K562 (cell line): ENCODE measurements at regions not wholly inside any gene's neighbourhood (a gene's known extent, or its start where the extent isn't known, plus 50 kb on each side); places are given as distances from the start of the nearest gene placed in this dataset.

ENCODE experiments used
- ATAC-seq: fragments of 200-7000 bp; cut with Tn5 transposase; 3 replicates; pipeline ENCODE4 v1.9.1; 2020; ENCODE audit warnings: moderate library complexity
- BruUV-seq: library from RNA; stranded (reverse); fragments of 400-500 nt; replicated peaks from 2 replicates; lab custom pipeline; 2021; lab: Mats Ljungman, UMichigan
- CTCF ChIA-PET: fragments of 300-600 bp; formaldehyde crosslinking; extraction: SDS; loops from one replicate; lab custom pipeline; 2021; ENCODE audit warnings: low intra/inter-chr PET ratio; lab: Yijun Ruan, JAX
- POLR2A ChIA-PET: fragments of 300-600, 350-650 bp; sonication (Branson Sonifier 250); formaldehyde crosslinking; extraction: SDS; loops from one replicate; lab custom pipeline; 2021; ENCODE audit warnings: antibody characterized with exemption, inconsistent platforms; lab: Yijun Ruan, JAX
- DNase-seq, 4 experiments: peaks; one replicate each; pipeline versions ENCODE4 v3.0.0 to v3.0.0-alpha.2; 2011 to 2018; ENCODE audit warnings: low spot score in 3 of 4, mixed read lengths in 3 of 4; ENCODE audit errors: extremely low read depth in 1 of 4
- FAIRE-seq: peaks from 2 replicates; lab custom pipeline; 2011; peaks lifted over from hg19 to GRCh38; lab: Jason Lieb, UNC
- H2AFZ ChIP-seq: 2 replicates; pipeline ENCODE4 v1.6.0; 2011; ENCODE audit warnings: low read depth, low read length, control low read depth, inconsistent platforms
- H3K27ac ChIP-seq: fragments of 200-600 bp; 3 replicates; pipeline ENCODE4 v1.8.0; 2011; ENCODE audit warnings: low read depth, mild to moderate bottlenecking, control low read depth, inconsistent platforms, low read length, moderate library complexity, mixed read lengths; ENCODE audit errors: extremely low read depth
- H3K27me3 ChIP-seq, 2 experiments: fragments of 300-600 bp in 1 of 2; 2 replicates in 1 of 2; 3 replicates in 1 of 2; pipeline versions ENCODE4 v1.6.0 to v1.8.0; 2011; ENCODE audit warnings: inconsistent platforms in 2 of 2, low read length in 2 of 2, mild to moderate bottlenecking in 1 of 2, mixed read lengths in 1 of 2, moderate library complexity in 1 of 2; ENCODE audit not compliant: control insufficient read depth in 2 of 2, insufficient read depth in 2 of 2
- H3K36me3 ChIP-seq: fragments of 300-600 bp; 3 replicates; pipeline ENCODE4 v1.8.0; 2011; ENCODE audit warnings: mild to moderate bottlenecking, low read length, inconsistent platforms; ENCODE audit not compliant: control insufficient read depth, insufficient read depth
- H3K4me1 ChIP-seq, 2 experiments: fragments of 200-600 bp in 1 of 2; replicated peaks in 1 of 2; 2 replicates in 1 of 2; 3 replicates in 1 of 2; pipeline versions ENCODE4 v1.5.1 to v1.8.0; 2011; ENCODE audit warnings: inconsistent platforms in 2 of 2, low read length in 2 of 2, mild to moderate bottlenecking in 1 of 2, mixed read lengths in 1 of 2, moderate library complexity in 1 of 2; ENCODE audit not compliant: control insufficient read depth in 2 of 2, insufficient read depth in 2 of 2
- H3K4me2 ChIP-seq: 2 replicates; pipeline ENCODE4 v1.6.1; 2011; ENCODE audit warnings: low read length, control low read depth, inconsistent platforms, mixed read lengths; ENCODE audit not compliant: insufficient read depth
- H3K4me3 ChIP-seq: fragments of 200-600 bp; sonication (generic), shearing (Covaris generic); 2 replicates; pipeline ENCODE4 v1.5.1; 2016; ENCODE audit warnings: control low read depth, inconsistent platforms
- H3K79me2 ChIP-seq: fragments of 200-600 bp; 3 replicates; pipeline ENCODE4 v1.8.0; 2011; ENCODE audit warnings: low read length, inconsistent platforms; ENCODE audit not compliant: control insufficient read depth, insufficient read depth
- H3K9ac ChIP-seq, 2 experiments: 2 replicates each; pipeline versions ENCODE4 v1.6.0 to v1.6.1; 2011; ENCODE audit warnings: low read depth in 2 of 2, low read length in 2 of 2, control low read depth in 1 of 2, inconsistent platforms in 1 of 2, mild to moderate bottlenecking in 1 of 2, mixed read lengths in 1 of 2; ENCODE audit not compliant: insufficient read depth in 1 of 2
- H3K9me1 ChIP-seq: one replicate; pipeline ENCODE4 v1.6.0; 2011; ENCODE audit warnings: inconsistent platforms, mild to moderate bottlenecking, low read length, moderate library complexity; ENCODE audit not compliant: control insufficient read depth, insufficient read depth
- H3K9me3 ChIP-seq: replicated peaks from 2 replicates; pipeline ENCODE4 v1.5.1; 2011; ENCODE audit warnings: low read depth, low read length, inconsistent platforms; ENCODE audit not compliant: control insufficient read depth, insufficient read depth
- H4K20me1 ChIP-seq: replicated peaks from 2 replicates; pipeline ENCODE4 v1.6.1; 2011; ENCODE audit warnings: low read length, inconsistent platforms, mixed read lengths; ENCODE audit not compliant: control insufficient read depth, insufficient read depth
- CHD4 ChIP-seq: fragments of 200-600 bp; sonication (generic); IDR thresholded peaks from 3 replicates; pipeline ENCODE4 v1.6.1; 2012; ENCODE audit warnings: low read depth, mild to moderate bottlenecking, mixed read lengths, low read length, inconsistent platforms; ENCODE audit not compliant: insufficient read depth, insufficient replicate concordance, poor library complexity, severe bottlenecking
- CREBBP ChIP-seq: IDR thresholded peaks from one replicate; pipeline ENCODE4 v1.6.1; 2012; ENCODE audit warnings: low read depth, mild to moderate bottlenecking, control low read depth, inconsistent platforms, low read length
- ELF1 ChIP-seq: fragments of 200-800 bp; sonication (Bioruptor generic); IDR thresholded peaks from 2 replicates; pipeline ENCODE4 v1.6.1; 2016; ENCODE audit warnings: missing genetic modification characterization, missing compliant biosample characterization
- HMG20A ChIP-seq: fragments of 450-650 bp; formaldehyde crosslinking; conservative IDR thresholded peaks from 2 replicates; pipeline ENCODE4 v1.4.0; 2020; ENCODE audit warnings: mild to moderate bottlenecking, mixed read lengths
- NCOA6 ChIP-seq: fragments of 450-650 bp; IDR thresholded peaks from 2 replicates; pipeline ENCODE4 v1.6.1; 2017; ENCODE audit warnings: mild to moderate bottlenecking
- THRA ChIP-seq: fragments of 450-650 bp; IDR thresholded peaks from 2 replicates; pipeline ENCODE4 v1.6.1; 2017; ENCODE audit warnings: mild to moderate bottlenecking, moderate library complexity
- ZC3H4 ChIP-seq: sonication (generic); formaldehyde crosslinking; IDR thresholded peaks from 2 replicates; pipeline ENCODE4 v1.9.0; 2021; ENCODE audit warnings: missing genetic modification reagents, borderline replicate concordance
- ZNF280B ChIP-seq: fragments of 250-450 bp; sonication (Bioruptor Pico); IDR thresholded peaks from 2 replicates; pipeline ENCODE4 v1.5.1; 2021; ENCODE audit warnings: mild to moderate bottlenecking
- ZNF584 ChIP-seq: fragments of 200-800 bp; sonication (Bioruptor generic); IDR thresholded peaks from 2 replicates; pipeline ENCODE4 v1.6.1; 2016; ENCODE audit warnings: low read depth, mild to moderate bottlenecking, missing genetic modification characterization, missing compliant biosample characterization
- WGBS: fragments of 100-300 bp; shearing (Covaris generic); methylation state at CpG from one replicate; pipeline ENCODE4 v1.1.6; 2016; ENCODE audit warnings: low coverage, mixed read lengths; ENCODE audit not compliant: insufficient coverage; ENCODE audit errors: missing lambda C conversion rate; 5-methylcytosine and 5-hydroxymethylcytosine counted together
- in situ Hi-C: fragments of 300-500 bp; cut with MboI; formaldehyde crosslinking; loops from 4 replicates; pipeline ENCODE4 v1.15.0; 2018; ENCODE audit warnings: inconsistent platforms, mixed read lengths
- intact Hi-C: fragments of 100-400 bp; cut with micrococcal nuclease; formaldehyde crosslinking; loops from 2 replicates; pipeline ENCODE4 v1.14.2; 2022
- TF ChIP-seq, protein P1 (sequence below): sonication (generic); formaldehyde crosslinking; IDR thresholded peaks from 2 replicates; pipeline ENCODE4 v1.8.0; 2023; ENCODE audit warnings: mild to moderate bottlenecking, missing genetic modification reagents

DNA sequence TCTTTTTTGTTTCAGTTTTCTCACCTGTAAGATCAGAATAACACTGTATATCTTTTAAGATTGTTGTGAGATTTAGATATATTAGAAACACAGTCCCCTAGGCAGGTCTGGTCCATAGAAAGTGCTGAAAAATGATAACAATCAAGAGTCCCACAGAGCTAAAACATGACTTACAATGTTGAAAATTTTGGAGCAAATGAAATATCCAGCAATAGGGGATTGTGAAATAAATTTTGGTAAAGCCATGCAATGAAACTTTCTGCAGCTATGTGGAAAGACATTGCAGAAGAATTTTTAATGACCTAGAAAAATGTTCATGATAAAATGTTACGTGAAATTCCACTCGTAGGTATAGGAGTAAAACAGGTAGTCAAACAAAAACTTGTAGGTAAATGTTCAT, 127.6 kb upstream of the SERPINE2 start:
- no peak overlapping the region for H3K4me3 ChIP-seq
- no peak for DNase-seq
- H3K4me1 ChIP-seq, result no peaks in the 10 kb centered on the region
- H3K79me2 ChIP-seq, result no peaks in the 10 kb centered on the region
- no peaks in the 10 kb centered on the region for H3K36me3 ChIP-seq
- H3K27me3 ChIP-seq, result no peaks in the 10 kb centered on the region
- TF ChIP-seq ELF1 (tag) (no peak), HMG20A (CRISPR knock-in tag) (no peak), CREBBP (no peak), ZNF280B (CRISPR knock-in tag) (no peak), ZNF584 (no peak), ZC3H4 (CRISPR knock-in tag) (no peak), CHD4 (no peak), NCOA6 (no peak), THRA (no peak)
- TF ChIP-seq, protein P1, sequence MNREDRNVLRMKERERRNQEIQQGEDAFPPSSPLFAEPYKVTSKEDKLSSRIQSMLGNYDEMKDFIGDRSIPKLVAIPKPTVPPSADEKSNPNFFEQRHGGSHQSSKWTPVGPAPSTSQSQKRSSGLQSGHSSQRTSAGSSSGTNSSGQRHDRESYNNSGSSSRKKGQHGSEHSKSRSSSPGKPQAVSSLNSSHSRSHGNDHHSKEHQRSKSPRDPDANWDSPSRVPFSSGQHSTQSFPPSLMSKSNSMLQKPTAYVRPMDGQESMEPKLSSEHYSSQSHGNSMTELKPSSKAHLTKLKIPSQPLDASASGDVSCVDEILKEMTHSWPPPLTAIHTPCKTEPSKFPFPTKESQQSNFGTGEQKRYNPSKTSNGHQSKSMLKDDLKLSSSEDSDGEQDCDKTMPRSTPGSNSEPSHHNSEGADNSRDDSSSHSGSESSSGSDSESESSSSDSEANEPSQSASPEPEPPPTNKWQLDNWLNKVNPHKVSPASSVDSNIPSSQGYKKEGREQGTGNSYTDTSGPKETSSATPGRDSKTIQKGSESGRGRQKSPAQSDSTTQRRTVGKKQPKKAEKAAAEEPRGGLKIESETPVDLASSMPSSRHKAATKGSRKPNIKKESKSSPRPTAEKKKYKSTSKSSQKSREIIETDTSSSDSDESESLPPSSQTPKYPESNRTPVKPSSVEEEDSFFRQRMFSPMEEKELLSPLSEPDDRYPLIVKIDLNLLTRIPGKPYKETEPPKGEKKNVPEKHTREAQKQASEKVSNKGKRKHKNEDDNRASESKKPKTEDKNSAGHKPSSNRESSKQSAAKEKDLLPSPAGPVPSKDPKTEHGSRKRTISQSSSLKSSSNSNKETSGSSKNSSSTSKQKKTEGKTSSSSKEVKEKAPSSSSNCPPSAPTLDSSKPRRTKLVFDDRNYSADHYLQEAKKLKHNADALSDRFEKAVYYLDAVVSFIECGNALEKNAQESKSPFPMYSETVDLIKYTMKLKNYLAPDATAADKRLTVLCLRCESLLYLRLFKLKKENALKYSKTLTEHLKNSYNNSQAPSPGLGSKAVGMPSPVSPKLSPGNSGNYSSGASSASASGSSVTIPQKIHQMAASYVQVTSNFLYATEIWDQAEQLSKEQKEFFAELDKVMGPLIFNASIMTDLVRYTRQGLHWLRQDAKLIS (CRISPR knock-in tag), result no peak
- TF ChIP-seq, all 486 proteins: peak for 0
- ChIA-PET CTCF (no interaction called here), POLR2A (no interaction called here)
- intact Hi-C loops, result no loop called here
- 0% methylated on average over 2 of the region's 2 CpGs for WGBS
- Histone ChIP-seq H3K9me1 (no peaks in the 10 kb centered on the region), H3K9me3 (no peaks in the 10 kb centered on the region), H2AFZ (no peak overlapping the region), H4K20me1 (no peaks in the 10 kb centered on the region), H3K9ac (no peak overlapping the region), H3K27ac (no peak overlapping the region), H3K4me2 (no peak overlapping the region)
- ATAC-seq, result no peak
- in situ Hi-C loops, result no loop called here
- no peak for FAIRE-seq
- BruUV-seq, result no TSS peak
